Gastroesophageal sphincter (tissue), 3 donors: ENCODE measurements at regions not wholly inside any gene's neighbourhood (a gene's known extent, or its start where the extent isn't known, plus 50 kb on each side); places are given as distances from the start of the nearest gene placed in this dataset.

Source experiments
- POLR2AphosphoS5 ChIP-seq: sonication (generic); formaldehyde crosslinking; IDR thresholded peaks from one replicate; pipeline ENCODE4 v1.6.1; 2017; ENCODE audit warnings: antibody characterized with exemption
- TF ChIP-seq, protein P1 (sequence below), 4 experiments: fragments of 200-600 bp in 2 of 4; fragments of 450-650 bp in 2 of 4; sonication (generic) in 1 of 4; IDR thresholded peaks; one replicate each; pipeline ENCODE4 v1.5.1; 2017 to 2019; ENCODE audit warnings: antibody characterized with exemption in 4 of 4, mild to moderate bottlenecking in 2 of 4, moderate library complexity in 2 of 4

- TF ChIP-seq, protein P1, sequence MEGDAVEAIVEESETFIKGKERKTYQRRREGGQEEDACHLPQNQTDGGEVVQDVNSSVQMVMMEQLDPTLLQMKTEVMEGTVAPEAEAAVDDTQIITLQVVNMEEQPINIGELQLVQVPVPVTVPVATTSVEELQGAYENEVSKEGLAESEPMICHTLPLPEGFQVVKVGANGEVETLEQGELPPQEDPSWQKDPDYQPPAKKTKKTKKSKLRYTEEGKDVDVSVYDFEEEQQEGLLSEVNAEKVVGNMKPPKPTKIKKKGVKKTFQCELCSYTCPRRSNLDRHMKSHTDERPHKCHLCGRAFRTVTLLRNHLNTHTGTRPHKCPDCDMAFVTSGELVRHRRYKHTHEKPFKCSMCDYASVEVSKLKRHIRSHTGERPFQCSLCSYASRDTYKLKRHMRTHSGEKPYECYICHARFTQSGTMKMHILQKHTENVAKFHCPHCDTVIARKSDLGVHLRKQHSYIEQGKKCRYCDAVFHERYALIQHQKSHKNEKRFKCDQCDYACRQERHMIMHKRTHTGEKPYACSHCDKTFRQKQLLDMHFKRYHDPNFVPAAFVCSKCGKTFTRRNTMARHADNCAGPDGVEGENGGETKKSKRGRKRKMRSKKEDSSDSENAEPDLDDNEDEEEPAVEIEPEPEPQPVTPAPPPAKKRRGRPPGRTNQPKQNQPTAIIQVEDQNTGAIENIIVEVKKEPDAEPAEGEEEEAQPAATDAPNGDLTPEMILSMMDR (IDR thresholded peaks at IDR 0.05), result no peak
- no peak for TF ChIP-seq POLR2AphosphoS5
These were observed 897.7 kb downstream of the KCNA4 start for GRCh38 chr11:29119116-29119515.
